ENCODE measurements at regions not wholly inside any gene's neighbourhood (a gene's known extent, or its start where the extent isn't known, plus 50 kb on each side); places are given as distances from the start of the nearest gene placed in this dataset.

- DNase-seq (ENCODE audit: low spot score in 2 of 2) = no peak
- no peak for FAIRE-seq
Measured at GRCh38 chr2:23209059-23209458, 175.9 kb upstream of the KLHL29 start.

GRCh38 chr2:23211987-23212583, 172.9 kb upstream of the KLHL29 start:
- DNase-seq (ENCODE audit: low spot score in 2 of 2) = no peak
- FAIRE-seq = no peak

- no peak for FAIRE-seq
- no peak for DNase-seq (ENCODE audit: low spot score in 2 of 2)
Measured at GRCh38 chr2:23213196-23213595, 171.8 kb upstream of the KLHL29 start.

GRCh38 chr2:23215016-23215415, 170.0 kb upstream of the KLHL29 start:
- DNase-seq (ENCODE audit: low spot score in 2 of 2) (no peak), FAIRE-seq (no peak)

GRCh38 chr2:23219666-23220065, 165.3 kb upstream of the KLHL29 start:
- no peak for FAIRE-seq
- no peak for DNase-seq (ENCODE audit: low spot score in 2 of 2)

GRCh38 chr2:23220513-23221094, 164.4 kb upstream of the KLHL29 start:
- no peak for FAIRE-seq

GRCh38 chr2:23221236-23221635, 163.7 kb upstream of the KLHL29 start:
- no peak for FAIRE-seq
- DNase-seq (ENCODE audit: low spot score in 2 of 2) = no peak

More at GRCh38 chr2:23220513-23221094, 164.4 kb upstream of the KLHL29 start:
- no peak for DNase-seq (ENCODE audit: low spot score in 2 of 2)

- DNase-seq (ENCODE audit: low spot score in 2 of 2) (no peak), FAIRE-seq (no peak)
Measured at GRCh38 chr2:23221901-23222300, 163.1 kb upstream of the KLHL29 start.

- FAIRE-seq = no peak
- DNase-seq (ENCODE audit: low spot score in 2 of 2) = no peak
Measured at GRCh38 chr2:23230885-23231284, 154.1 kb upstream of the KLHL29 start.

- DNase-seq (ENCODE audit: low spot score in 2 of 2) (no peak), FAIRE-seq (no peak)
Measured at GRCh38 chr2:23231865-23232264, 153.1 kb upstream of the KLHL29 start.

- DNase-seq (ENCODE audit: low spot score in 2 of 2) = no peak
- no peak for FAIRE-seq
Measured at GRCh38 chr2:23235292-23235691, 149.7 kb upstream of the KLHL29 start.

GRCh38 chr2:23235736-23236135, 149.2 kb upstream of the KLHL29 start:
- FAIRE-seq = no peak
- no peak for DNase-seq (ENCODE audit: low spot score in 2 of 2)

GRCh38 chr2:23237147-23237546, 147.8 kb upstream of the KLHL29 start:
- no peak for DNase-seq (ENCODE audit: low spot score in 2 of 2)
- FAIRE-seq = no peak

- DNase-seq (ENCODE audit: low spot score in 2 of 2) = no peak
- no peak for FAIRE-seq
Measured at GRCh38 chr2:23238011-23238657, 146.8 kb upstream of the KLHL29 start.

GRCh38 chr2:23239374-23239773, 145.6 kb upstream of the KLHL29 start:
- no peak for FAIRE-seq

GRCh38 chr2:23241121-23241520, 143.9 kb upstream of the KLHL29 start:
- no peak for FAIRE-seq
- DNase-seq (ENCODE audit: low spot score in 2 of 2) = no peak

More at GRCh38 chr2:23239374-23239773, 145.6 kb upstream of the KLHL29 start:
- DNase-seq (ENCODE audit: low spot score in 2 of 2) = no peak

- DNase-seq (ENCODE audit: low spot score in 2 of 2) (no peak), FAIRE-seq (no peak)
Measured at GRCh38 chr2:23241611-23242245, 143.3 kb upstream of the KLHL29 start.

- DNase-seq (ENCODE audit: low spot score in 2 of 2) = no peak
- no peak for FAIRE-seq
Measured at GRCh38 chr2:23243073-23243659, 141.8 kb upstream of the KLHL29 start.

GRCh38 chr2:23244617-23245016, 140.4 kb upstream of the KLHL29 start:
- FAIRE-seq (no peak), DNase-seq (ENCODE audit: low spot score in 2 of 2) (no peak)

- no peak for DNase-seq (ENCODE audit: low spot score in 2 of 2)
- FAIRE-seq = no peak
Measured at GRCh38 chr2:23246992-23247683, 137.8 kb upstream of the KLHL29 start.

GRCh38 chr2:23248667-23249066, 136.3 kb upstream of the KLHL29 start:
- FAIRE-seq (no peak), DNase-seq (ENCODE audit: low spot score in 2 of 2) (no peak)

Measured in frontal cortex (tissue), 3 donors.